Neural cell (in vitro differentiated cells): ENCODE measurements at regions not wholly inside any gene's neighbourhood (a gene's known extent, or its start where the extent isn't known, plus 50 kb on each side); places are given as distances from the start of the nearest gene placed in this dataset.

Experiments used
- H2AFZ ChIP-seq: fragments of 200-600, 300-800 bp; sonication (generic), shearing (Covaris generic); 2 replicates; pipeline ENCODE4 v1.6.0; 2014; ENCODE audit warnings: low read depth, mild to moderate bottlenecking, antibody characterized with exemption, low read length, moderate library complexity
- H3F3A ChIP-seq: fragments of 200-600 bp; shearing (Covaris generic); 2 replicates; pipeline ENCODE4 v1.6.1; 2016; ENCODE audit warnings: mild to moderate bottlenecking, moderate library complexity, mixed read lengths, antibody characterized with exemption, low read length; ENCODE audit not compliant: insufficient read depth, poor library complexity, severe bottlenecking
- H3K27ac ChIP-seq: fragments of 200-600, 300-800 bp; sonication (generic), shearing (Covaris generic); 2 replicates; pipeline ENCODE4 v1.5.1; 2014; ENCODE audit warnings: mild to moderate bottlenecking, low read length, moderate library complexity
- H3K27me3 ChIP-seq: fragments of 300-800, 200-600 bp; sonication (generic), shearing (Covaris generic); 2 replicates; pipeline ENCODE4 v1.6.0; 2014; ENCODE audit warnings: mild to moderate bottlenecking, low read depth, low read length, moderate library complexity; ENCODE audit not compliant: insufficient read depth
- H3K36me3 ChIP-seq: fragments of 300-800, 200-600 bp; sonication (generic), shearing (Covaris generic); 2 replicates; pipeline ENCODE4 v1.5.1; 2014; ENCODE audit warnings: mild to moderate bottlenecking, antibody characterized with exemption, low read length, moderate library complexity; ENCODE audit not compliant: insufficient read depth
- H3K4me2 ChIP-seq: fragments of 300-800, 200-600 bp; sonication (generic), shearing (Covaris generic); 2 replicates; pipeline ENCODE4 v1.6.0; 2014; ENCODE audit warnings: mild to moderate bottlenecking, low read length
- H3K4me3 ChIP-seq: fragments of 300-800, 200-600 bp; sonication (generic), shearing (Covaris generic); 2 replicates; pipeline ENCODE4 v1.5.1; 2014; ENCODE audit warnings: mild to moderate bottlenecking, low read length, moderate library complexity
- H3K79me2 ChIP-seq: fragments of 200-600 bp; shearing (Covaris generic); replicated peaks from 2 replicates; pipeline ENCODE4 v1.6.0; 2014; ENCODE audit warnings: mild to moderate bottlenecking, low read length, moderate library complexity; ENCODE audit not compliant: insufficient read depth
- H3K9ac ChIP-seq: fragments of 300-800, 200-600 bp; sonication (generic), shearing (Covaris generic); 2 replicates; pipeline ENCODE4 v1.6.1; 2016; ENCODE audit warnings: mild to moderate bottlenecking, low read length, mixed read lengths
- H3K9me2 ChIP-seq: fragments of 200-600 bp; shearing (Covaris generic); 2 replicates; pipeline ENCODE4 v1.6.1; 2016; ENCODE audit warnings: mild to moderate bottlenecking, low read length, mixed read lengths; ENCODE audit not compliant: insufficient read depth
- H3K9me3 ChIP-seq: fragments of 200-600, 300-800 bp; sonication (generic), shearing (Covaris generic); 2 replicates; pipeline ENCODE4 v1.6.1; 2016; ENCODE audit warnings: mild to moderate bottlenecking, mixed run types, low read length, moderate library complexity, mixed read lengths
- H4K20me1 ChIP-seq: fragments of 200-600 bp; shearing (Covaris generic); 2 replicates; pipeline ENCODE4 v1.6.1; 2016; ENCODE audit warnings: mild to moderate bottlenecking, mixed run types; ENCODE audit not compliant: insufficient read depth
- CTCF ChIP-seq: fragments of 450-650 bp; IDR thresholded peaks from 2 replicates; pipeline ENCODE4 v1.5.1; 2014; ENCODE audit warnings: antibody characterized with exemption, mild to moderate bottlenecking, moderate library complexity; ENCODE audit not compliant: poor library complexity, severe bottlenecking
- EP300 ChIP-seq: fragments of 450-650 bp; conservative IDR thresholded peaks from 2 replicates; pipeline ENCODE4 v1.6.1; 2014; ENCODE audit warnings: antibody characterized with exemption, mild to moderate bottlenecking, moderate library complexity; ENCODE audit not compliant: poor library complexity, severe bottlenecking
- EZH2 ChIP-seq: fragments of 200-600, 300-800 bp; shearing (Covaris generic), sonication (generic); IDR thresholded peaks from 2 replicates; pipeline ENCODE4 v1.6.1; 2014; ENCODE audit warnings: antibody characterized with exemption, low read length, borderline replicate concordance, mild to moderate bottlenecking; ENCODE audit not compliant: insufficient read depth, poor library complexity, severe bottlenecking
- MXI1 ChIP-seq: fragments of 450-650 bp; conservative IDR thresholded peaks from 2 replicates; pipeline ENCODE4 v1.6.1; 2014; ENCODE audit warnings: antibody characterized with exemption, mild to moderate bottlenecking; ENCODE audit not compliant: poor library complexity, severe bottlenecking
- POLR2AphosphoS5 ChIP-seq: IDR thresholded peaks from 2 replicates; pipeline ENCODE4 v1.6.1; 2012
- RAD21 ChIP-seq: fragments of 450-650 bp; conservative IDR thresholded peaks from 2 replicates; pipeline ENCODE4 v1.6.1; 2014; ENCODE audit warnings: antibody characterized with exemption, mild to moderate bottlenecking, moderate library complexity
- REST ChIP-seq: IDR thresholded peaks from 2 replicates; pipeline ENCODE4 v1.6.1; 2012; ENCODE audit warnings: borderline replicate concordance
- SMC3 ChIP-seq: fragments of 450-650 bp; conservative IDR thresholded peaks from 2 replicates; pipeline ENCODE4 v1.6.1; 2014; ENCODE audit warnings: antibody characterized with exemption, mild to moderate bottlenecking, moderate library complexity; ENCODE audit not compliant: poor library complexity
- TAF1 ChIP-seq: IDR thresholded peaks from 2 replicates; pipeline ENCODE4 v1.6.1; 2012; ENCODE audit warnings: low read depth

- Histone ChIP-seq H3K27ac (no peak overlapping the region), H3K4me2 (no peak overlapping the region), H4K20me1 (no peaks in the 10 kb centered on the region), H3K36me3 (no peaks in the 10 kb centered on the region), H3F3A (no peaks in the 10 kb centered on the region), H3K9me3 (peaks cover 4% of the 10 kb centered on the region), H2AFZ (no peak overlapping the region), H3K4me3 (no peak overlapping the region), H3K27me3 (no peaks in the 10 kb centered on the region), H3K79me2 (no peaks in the 10 kb centered on the region), H3K9me2 (no peaks in the 10 kb centered on the region), H3K9ac (no peak overlapping the region)
- TF ChIP-seq CTCF, result no peak
- TF ChIP-seq MXI1, result no peak
- no peak for TF ChIP-seq TAF1
- no peak for TF ChIP-seq REST
- TF ChIP-seq EP300, result no peak
- TF ChIP-seq POLR2AphosphoS5, result no peak
- TF ChIP-seq EZH2, result no peak
- no peak for TF ChIP-seq RAD21
- TF ChIP-seq SMC3, result no peak
These were observed 357.4 kb downstream of the PSAT1 start for GRCh38 chr9:78654324-78654723.

DNA sequence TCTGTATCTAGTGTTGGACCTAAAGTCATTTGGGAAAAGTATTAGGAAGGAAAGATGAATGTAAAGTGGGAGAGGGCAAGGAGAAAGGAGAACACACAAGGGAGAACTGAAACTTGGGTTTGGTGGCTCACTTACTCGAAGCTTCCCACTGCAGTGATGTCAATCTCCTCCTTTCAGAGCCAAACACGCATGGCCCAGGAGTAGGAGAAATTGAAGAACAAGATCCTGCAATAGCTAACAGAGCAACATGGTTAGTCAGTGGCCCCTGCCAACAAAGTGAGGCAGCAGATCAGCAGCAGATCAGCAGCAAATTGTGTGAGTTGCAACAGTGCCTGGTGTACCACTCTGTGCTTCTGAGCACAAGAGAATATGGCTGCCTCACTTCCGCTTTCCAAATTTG is 366.4 kb downstream of the PSAT1 start:
- no peaks in the 10 kb centered on the region for H3K9me2 ChIP-seq
- TF ChIP-seq POLR2AphosphoS5, result no peak
- no peak for TF ChIP-seq RAD21
- TF ChIP-seq EP300, result no peak
- TF ChIP-seq EZH2, result no peak
- TF ChIP-seq REST, result no peak
- no peak for TF ChIP-seq CTCF
- TF ChIP-seq TAF1, result no peak
- no peak for TF ChIP-seq MXI1
- TF ChIP-seq SMC3, result no peak
- no peak overlapping the region for H2AFZ ChIP-seq
- no peaks in the 10 kb centered on the region for H3K9me3 ChIP-seq
- no peaks in the 10 kb centered on the region for H4K20me1 ChIP-seq
- no peak overlapping the region for H3K4me2 ChIP-seq
- no peak overlapping the region for H3K27ac ChIP-seq
- H3K9ac ChIP-seq, result no peak overlapping the region
- H3F3A ChIP-seq, result no peaks in the 10 kb centered on the region
- H3K36me3 ChIP-seq, result no peaks in the 10 kb centered on the region
- no peak overlapping the region for H3K4me3 ChIP-seq
- H3K27me3 ChIP-seq, result no peaks in the 10 kb centered on the region
- no peaks in the 10 kb centered on the region for H3K79me2 ChIP-seq
